Inferior parietal cortex (tissue), 1 donor: ENCODE measurements at regions not wholly inside any gene's neighbourhood (a gene's known extent, or its start where the extent isn't known, plus 50 kb on each side); places are given as distances from the start of the nearest gene placed in this dataset.

Experiments used
- DNase-seq: peaks from one replicate; pipeline ENCODE4 v3.0.0-alpha.2; 2016; ENCODE audit errors: extremely low spot score

GRCh38 chr11:97136067-97136466 lies 746.3 kb downstream of the JRKL start:
- no peak for DNase-seq

DNA sequence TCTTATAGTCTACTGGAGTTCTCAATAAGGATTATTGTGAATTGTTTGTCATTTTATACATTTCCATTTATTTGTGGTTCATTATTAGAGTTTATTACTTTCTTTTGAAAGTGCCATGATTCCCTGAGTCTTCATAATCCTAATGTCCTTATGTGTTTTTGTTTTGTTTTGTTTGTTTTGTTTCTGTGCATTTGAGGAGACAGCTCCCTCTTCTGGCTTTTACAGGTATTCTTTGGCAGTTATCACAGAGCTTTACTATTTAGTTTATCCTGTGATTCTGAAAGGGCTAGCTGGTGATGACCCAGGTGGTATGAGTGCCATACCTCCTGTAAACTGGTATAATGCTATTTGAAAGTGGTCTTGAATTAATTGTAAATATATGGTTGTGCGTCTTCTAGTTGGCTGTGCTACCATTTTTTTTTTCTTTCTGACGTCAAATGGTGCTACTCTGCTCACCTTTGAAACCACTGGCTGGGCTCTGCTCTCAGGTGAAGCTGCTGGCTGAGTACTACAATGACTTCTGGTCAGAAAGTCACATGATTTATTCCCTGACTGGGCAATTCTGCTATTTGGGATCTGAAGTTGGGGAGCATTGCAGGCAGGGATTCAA lies 751.2 kb downstream of the JRKL start:
- DNase-seq, result no peak

DNA sequence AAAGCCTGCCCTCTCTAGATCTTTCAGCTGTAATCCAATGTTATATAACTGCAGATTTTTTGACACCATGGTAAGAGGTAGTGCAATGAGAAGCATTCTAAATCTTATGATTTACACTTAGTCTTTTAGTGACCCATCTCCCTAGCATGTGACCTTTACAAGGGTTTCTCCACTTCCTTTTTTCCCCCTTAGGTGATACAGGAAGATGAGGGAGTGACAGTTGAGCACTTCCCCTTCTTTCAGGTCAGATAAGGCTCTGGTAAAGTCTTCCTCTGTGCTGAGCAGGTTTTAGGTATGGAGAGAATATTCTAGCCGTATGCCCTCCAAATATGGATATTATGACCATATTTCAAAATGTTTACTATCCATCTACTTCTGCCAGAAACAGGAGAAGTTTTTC lies 753.6 kb downstream of the JRKL start:
- DNase-seq, result no peak

GRCh38 chr11:97149741-97150140 lies 759.9 kb downstream of the JRKL start:
- DNase-seq, result no peak

DNA sequence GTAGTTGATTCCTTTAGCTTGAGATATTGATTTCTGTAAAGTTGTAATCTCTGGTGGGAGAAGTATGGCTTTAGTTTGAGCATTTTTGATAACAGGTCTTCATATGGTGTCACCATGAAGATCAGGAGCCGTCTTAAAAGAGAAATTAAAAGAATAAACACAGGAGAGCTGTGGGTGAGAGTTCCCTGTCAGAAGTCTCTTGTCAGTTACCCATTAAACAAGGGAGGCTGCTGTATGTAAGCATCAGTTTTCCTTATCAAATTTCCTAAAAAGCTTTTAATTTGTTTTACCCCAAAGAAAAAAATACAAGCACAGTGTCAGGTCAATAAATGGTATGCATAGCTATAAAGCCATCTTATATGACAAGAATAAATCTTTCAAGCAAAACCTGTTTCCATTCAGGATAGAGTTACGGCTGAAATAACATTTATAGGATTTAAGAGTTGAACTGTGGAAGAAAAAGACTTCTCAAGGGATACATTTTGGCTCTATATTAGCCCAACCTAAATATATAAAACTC lies 767.5 kb downstream of the JRKL start:
- no peak for DNase-seq

GRCh38 chr11:97158243-97158642 lies 768.4 kb downstream of the JRKL start:
- no peak for DNase-seq

GRCh38 chr11:97163631-97164191 lies 773.9 kb downstream of the JRKL start:
- DNase-seq, result no peak

GRCh38 chr11:97201743-97202612 lies 812.2 kb downstream of the JRKL start:
- DNase-seq, result no peak

- DNase-seq, result no peak
These were observed 812.9 kb downstream of the JRKL start for GRCh38 chr11:97202613-97203292.

DNA sequence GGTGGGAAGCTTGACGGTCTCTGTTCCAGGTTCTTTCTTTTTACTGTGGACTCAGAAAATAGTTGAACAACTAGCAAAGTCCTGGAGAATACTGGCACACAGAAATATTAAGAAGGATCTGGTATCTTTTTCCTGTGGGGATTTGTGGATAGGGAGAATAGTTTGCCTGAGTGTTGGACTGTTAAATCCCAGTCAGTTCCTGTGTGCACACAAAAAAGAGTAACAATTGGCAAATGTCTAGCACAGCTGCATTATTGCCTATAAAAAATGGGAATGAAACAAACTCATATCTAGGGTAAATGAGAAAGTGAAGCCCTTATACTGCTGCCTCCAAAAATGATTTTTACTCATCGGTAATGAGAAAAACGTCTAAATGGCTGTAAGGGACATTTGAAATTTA lies 828.2 kb downstream of the JRKL start:
- DNase-seq, result no peak

DNA sequence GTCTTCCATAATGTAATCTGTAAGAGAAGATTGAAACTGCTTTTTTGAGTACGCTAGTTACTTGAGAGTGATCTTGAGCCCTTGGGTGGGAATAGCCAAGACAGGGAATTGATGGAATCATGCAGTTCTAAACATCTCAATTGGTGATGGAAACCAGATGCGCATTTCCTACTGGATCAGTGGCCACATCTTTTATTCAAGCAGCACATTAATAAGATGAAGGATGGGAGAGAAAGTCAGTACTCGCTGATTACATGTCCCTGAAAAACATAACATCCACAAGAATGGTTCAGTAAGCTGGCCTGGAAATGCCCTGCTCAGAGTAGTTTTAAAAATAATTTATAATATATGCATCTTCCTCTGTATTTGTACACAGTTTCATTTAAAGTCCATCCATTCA lies 833.8 kb downstream of the JRKL start:
- DNase-seq, result no peak

DNA sequence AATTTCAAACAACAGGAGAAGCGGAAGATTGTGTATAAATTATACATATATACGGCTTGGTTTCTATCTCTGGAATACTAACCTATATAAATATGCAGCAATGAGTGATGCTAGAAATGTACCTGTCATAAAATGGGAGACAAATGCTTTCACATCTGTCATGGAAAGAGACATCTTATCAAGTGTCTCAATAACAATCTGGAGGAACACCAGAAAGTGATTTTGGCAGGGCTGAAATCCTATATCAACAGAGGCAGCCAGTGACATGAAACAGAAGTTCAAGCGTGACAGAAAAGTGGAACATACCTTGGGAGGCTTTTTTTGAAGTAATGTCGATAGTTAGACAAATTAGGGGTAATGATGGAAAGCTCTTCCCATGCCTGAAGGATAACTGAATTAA lies 834.6 kb downstream of the JRKL start:
- no peak for DNase-seq

DNA sequence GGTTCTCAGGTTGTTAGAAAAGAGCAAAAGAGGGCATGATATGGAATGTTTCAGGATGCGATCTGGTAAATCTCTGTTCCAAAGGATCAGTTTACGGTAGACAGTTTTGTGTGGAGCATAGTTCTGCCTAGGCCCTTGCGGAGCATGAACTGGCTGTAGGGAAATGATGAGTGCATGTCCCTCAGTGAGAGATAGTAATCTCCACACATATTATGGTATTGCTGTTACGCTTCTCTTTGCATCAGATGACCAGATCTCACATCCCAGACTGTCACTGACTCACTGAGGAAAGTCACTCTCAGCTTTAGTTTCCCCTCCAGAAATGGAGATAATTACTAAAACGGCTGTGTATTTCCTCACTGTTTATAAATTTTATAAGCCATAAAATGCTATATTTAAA lies 836.0 kb downstream of the JRKL start:
- DNase-seq, result no peak

- DNase-seq, result no peak
These were observed 840.1 kb downstream of the JRKL start for GRCh38 chr11:97229936-97230335.

GRCh38 chr11:97231231-97231630 lies 841.4 kb downstream of the JRKL start:
- DNase-seq, result no peak

DNA sequence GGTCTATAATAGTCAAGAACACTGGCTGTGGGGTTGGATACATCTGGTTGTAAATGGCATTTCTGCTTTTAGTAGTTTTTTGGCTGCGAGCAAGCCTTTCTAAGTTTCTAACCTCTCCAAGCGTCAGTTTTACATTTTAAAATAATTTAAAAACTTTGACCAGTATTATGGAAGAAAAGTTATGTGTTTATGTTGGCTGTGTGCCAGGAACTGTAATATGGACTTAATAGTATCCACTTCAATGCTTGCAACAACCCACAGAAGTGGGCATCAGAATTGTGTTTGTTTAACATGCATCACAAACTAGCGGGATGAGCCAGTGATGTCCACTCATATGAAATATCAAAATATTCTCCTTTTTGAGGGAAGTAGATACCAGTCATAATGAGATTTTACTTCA lies 844.2 kb downstream of the JRKL start:
- no peak for DNase-seq

DNA sequence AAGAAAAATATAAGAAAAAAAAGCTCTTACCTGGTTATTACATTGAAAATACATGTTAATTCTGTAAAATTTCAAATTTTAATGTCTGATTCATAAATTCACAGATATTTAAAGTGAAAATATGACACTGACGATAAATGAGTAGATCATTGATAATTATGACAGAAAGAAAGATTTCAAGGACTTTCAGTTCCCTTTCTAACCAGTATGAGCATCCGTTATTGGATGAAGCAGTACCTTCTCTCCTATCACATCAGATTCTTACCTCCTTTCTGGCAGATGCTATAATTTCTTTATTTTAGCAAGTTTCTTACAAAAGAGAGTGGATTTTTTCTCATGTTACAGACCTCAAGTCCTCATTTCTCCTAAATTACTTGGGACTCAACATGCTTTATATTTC lies 847.3 kb downstream of the JRKL start:
- no peak for DNase-seq

DNA sequence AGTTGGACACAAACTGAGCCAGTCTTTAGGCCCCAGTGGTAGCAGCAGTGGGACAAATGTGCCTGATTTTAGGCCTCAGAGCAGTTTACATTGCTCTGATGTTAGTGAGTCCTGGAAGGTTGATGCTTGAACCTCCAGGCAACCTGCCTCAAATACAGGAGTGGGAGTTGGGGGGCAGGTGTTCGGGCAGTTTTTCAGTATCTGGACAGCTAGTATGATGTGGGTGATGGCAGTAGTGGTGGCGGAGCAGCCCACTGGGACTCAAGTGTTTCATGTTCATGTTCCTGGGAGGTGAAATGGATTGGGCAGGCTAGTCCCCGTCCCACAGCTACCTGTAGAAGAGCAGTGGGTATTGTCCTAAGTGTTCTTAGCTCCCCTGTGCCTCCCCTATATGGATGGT lies 857.8 kb downstream of the JRKL start:
- no peak for DNase-seq

DNA sequence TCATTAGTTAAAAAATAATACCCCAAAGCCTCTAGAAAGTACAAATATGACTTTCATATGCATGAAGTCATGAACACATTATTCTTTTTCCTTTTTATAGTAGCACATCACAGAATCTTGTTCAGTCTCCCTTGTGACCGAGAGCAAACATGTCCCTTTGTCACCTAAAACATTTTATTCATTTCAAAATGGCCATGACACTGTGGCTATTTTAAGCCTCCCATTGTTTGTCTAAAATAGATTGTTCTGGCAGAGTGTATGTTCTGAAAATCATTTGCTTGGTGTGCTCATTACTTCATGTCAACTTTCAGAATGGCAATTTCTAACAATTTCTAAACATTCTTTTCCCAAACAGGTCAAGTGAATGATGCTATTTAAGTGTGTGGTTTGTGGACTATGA lies 865.0 kb downstream of the JRKL start:
- DNase-seq, result no peak

GRCh38 chr11:97259434-97259833 lies 869.6 kb downstream of the JRKL start:
- no peak for DNase-seq

GRCh38 chr11:97259884-97260283 lies 870.1 kb downstream of the JRKL start:
- no peak for DNase-seq

- no peak for DNase-seq
These were observed 873.5 kb downstream of the JRKL start for GRCh38 chr11:97263183-97263858.
